ENCODE measurements at regions not wholly inside any gene's neighbourhood (a gene's known extent, or its start where the extent isn't known, plus 50 kb on each side); places are given as distances from the start of the nearest gene placed in this dataset.

- peak; percentile 1 for DNase-seq
Observed at GRCh38 chr10:118106426-118106825, 59.7 kb upstream of the RAB11FIP2 start.

- no peak for DNase-seq
Observed at GRCh38 chr10:118102121-118102520, 55.4 kb upstream of the RAB11FIP2 start.

GRCh38 chr10:118101501-118101900 lies 54.8 kb upstream of the RAB11FIP2 start:
- DNase-seq, result no peak
